ENCODE measurements at regions not wholly inside any gene's neighbourhood (a gene's known extent, or its start where the extent isn't known, plus 50 kb on each side); places are given as distances from the start of the nearest gene placed in this dataset.

GRCh38 chr5:74136276-74136825 lies 504.2 kb downstream of the ENC1 start:
- no peak for DNase-seq

DNA sequence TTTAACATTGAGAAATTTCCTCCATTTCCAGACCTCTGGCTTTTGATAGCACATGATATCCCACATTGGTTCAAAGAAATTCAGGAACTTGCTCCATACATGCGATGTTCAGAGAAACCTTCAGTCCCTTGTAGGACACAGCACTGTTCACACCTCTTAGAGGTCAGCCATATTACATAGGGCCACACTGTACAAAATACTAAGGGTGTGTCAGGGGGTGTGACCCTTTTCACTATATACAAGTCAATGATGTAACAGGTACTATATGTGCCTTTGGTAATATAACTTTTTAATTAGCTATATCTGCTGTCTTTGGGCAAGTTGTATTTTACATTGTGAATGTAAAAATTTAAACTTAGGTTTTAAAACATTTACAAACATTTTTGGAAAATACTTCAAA lies 505.5 kb downstream of the ENC1 start:
- no peak for DNase-seq

DNA sequence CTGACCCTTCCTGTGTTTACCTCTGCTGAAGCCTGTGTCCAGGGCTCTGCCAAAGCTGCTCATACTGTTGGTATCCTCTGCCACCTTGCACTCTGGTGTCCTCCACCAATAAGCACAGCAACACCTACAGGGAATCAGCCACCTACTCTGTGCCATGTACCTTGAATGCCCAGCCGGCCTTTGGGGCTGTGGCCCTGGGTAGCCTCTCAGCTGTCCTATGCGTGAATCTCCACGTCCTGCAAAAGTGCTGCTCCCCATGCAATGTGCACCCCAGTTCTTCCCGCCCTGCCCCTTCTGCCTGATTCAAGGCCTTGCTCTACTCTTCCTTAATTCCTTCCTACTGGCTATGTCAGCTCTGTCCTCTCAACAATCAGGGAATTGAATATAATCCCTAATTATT lies 506.5 kb downstream of the ARHGEF28 start:
- no peak for DNase-seq

GRCh38 chr5:74131250-74131649 lies 505.3 kb downstream of the ARHGEF28 start:
- DNase-seq, result no peak

- DNase-seq, result no peak
Measured at GRCh38 chr5:74130155-74130897, 504.3 kb downstream of the ARHGEF28 start.

- no peak for DNase-seq
Measured at GRCh38 chr5:74127381-74128320, 501.7 kb downstream of the ARHGEF28 start.

DNA sequence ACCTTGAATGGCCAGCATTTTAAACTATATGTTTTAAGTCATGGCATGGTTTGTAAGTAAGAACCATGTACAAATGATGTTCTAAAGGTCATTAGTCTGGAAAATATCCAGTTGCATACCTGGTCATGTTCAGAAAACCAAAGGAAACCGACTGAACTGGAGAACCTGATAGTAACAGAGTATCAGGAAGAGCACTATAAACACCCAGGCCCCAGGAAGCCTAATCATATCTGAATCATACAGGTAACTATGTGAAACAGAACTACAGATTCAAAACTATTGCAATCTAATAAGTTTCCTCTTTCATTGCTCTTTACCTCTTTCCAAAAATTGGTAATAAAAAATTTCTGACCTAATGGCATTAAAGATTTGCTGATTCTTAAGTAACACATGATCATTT lies 500.3 kb downstream of the ARHGEF28 start:
- DNase-seq, result no peak

- DNase-seq, result no peak
Measured at GRCh38 chr5:74124826-74125225, 498.8 kb downstream of the ARHGEF28 start.

DNA sequence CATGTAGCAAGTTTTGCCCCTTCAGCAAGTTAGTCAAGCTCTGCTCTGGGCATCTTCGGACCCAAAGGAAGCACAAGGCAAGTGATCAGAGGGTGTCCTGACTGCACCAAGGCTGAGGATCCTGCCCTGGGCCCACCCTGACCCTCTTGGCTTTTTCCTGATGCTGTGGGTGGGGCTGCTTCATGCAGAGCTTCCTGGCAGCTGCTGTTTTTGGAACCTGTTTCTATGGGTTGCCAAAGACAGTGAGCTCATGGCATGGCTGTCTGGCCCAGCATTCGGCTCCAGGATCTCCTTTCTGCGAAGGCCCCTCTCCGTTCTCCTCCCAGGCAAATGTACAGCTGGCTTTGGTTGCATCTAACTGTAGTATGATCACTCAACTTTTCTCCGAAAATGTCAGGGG lies 497.9 kb downstream of the ARHGEF28 start:
- DNase-seq, result no peak

DNA sequence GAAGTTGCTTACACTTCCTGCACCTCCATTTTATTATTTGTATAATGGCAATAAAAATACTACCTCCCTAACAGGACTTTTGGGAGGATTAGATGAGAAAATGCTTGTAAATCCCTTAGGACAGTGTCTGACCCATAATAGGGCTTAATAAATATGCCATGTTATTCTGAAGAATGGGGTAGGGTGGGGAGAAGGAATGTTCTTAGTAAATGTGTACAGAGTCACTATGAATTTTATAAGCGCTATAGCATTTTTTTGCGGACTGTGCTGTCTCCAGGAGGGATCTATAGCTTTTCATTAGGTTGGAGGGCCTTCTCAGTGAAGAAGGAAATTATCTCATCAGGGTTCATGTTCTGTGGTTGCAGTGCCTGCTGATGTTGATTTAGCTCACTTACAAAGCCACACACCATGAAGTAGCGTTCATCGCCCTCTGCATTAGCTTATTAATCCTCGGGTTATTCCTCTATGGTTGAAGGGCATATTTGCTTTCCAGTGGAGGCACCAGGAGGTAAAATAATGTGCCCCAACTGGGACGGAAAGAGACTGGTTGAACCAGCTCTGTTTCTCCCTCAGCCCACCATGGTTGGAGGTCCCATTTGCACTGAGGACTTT lies 497.1 kb downstream of the ARHGEF28 start:
- no peak for DNase-seq

DNA sequence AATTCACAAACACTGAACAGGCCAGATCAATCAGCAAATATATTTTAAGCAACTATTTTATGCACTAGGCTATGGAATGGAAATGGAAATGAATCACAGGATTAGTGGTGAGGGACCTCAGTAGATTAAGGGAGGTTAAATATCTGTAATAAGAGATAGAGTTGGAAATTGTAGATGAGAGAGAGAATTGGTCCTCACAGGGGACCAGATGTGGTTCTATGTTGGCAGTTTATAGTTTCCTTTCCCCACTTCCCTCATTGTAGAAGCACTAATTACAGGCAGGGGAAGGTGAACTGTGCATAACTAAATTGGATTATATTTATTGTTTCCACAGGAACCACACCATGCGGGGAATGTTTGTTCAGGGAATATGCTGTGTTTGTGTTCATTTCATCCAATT lies 496.2 kb downstream of the ARHGEF28 start:
- DNase-seq, result no peak

- DNase-seq, result no peak
Measured at GRCh38 chr5:74120585-74120984, 494.6 kb downstream of the ARHGEF28 start.

DNA sequence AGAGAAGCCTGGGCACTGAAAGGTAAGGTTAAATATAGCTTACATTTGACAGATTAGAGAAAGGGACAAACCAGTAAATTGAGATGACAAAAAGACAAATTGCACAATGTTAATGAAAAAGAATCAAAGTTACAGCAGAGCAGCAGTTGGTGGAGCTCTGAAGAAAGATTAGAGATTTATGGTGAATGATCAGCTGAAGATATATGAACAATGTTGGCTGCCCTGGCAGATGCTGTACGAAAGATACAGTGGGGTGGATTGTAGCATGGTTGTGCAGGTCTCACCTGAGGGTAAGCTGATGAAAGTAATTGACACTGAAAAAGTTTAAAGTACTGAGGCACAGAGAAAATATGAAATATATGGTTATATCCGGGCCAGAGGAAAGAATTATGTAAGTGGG lies 492.1 kb downstream of the ARHGEF28 start:
- no peak for DNase-seq

- DNase-seq, result no peak
Measured at GRCh38 chr5:74116984-74117383, 491.0 kb downstream of the ARHGEF28 start.

GRCh38 chr5:74116266-74116665 lies 490.3 kb downstream of the ARHGEF28 start:
- peak; percentile 48 for DNase-seq

DNA sequence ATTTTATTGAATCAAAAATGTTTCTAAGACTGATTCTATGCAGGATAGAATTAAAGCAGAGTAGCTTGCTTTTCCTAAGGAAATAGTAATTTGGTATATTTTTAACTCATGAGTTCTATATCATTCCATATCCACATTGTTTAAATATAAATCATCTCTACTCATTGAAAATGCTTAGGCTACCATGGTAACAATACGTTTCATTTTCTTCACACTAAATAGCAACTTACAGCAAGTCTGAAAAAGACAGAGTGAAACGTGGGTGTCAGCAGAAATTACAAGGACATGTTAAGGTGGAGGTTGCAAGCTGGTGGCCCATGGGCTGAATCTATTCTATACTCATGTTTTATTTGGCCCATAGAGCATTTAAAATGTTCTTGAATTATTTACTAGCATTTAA lies 487.9 kb downstream of the ARHGEF28 start:
- no peak for DNase-seq

GRCh38 chr5:74113196-74113540 lies 487.2 kb downstream of the ARHGEF28 start:
- DNase-seq, result no peak

- no peak for DNase-seq
Measured at GRCh38 chr5:74112372-74113195, 486.6 kb downstream of the ARHGEF28 start.

DNA sequence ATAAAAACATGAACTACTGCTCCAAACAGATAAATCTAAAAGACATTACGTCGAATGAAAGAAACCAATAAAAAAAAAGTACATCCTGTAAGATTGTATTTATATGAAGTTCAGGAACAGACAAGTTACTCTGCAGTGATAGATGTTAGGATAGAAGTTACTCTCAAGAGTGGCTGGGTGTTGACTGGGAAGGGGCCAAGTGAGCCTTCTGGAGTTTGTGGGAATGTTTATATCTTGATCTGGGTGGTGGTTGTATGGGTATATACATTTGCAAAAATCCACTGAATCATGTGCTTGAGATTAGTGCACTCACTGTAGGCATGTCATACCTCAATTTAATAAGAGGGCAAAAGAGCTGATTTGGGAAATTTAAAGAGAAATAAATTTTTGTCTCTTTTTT lies 485.8 kb downstream of the ARHGEF28 start:
- no peak for DNase-seq

- no peak for DNase-seq
Measured at GRCh38 chr5:74109344-74109743, 483.3 kb downstream of the ARHGEF28 start.

GRCh38 chr5:74107899-74108298 lies 481.9 kb downstream of the ARHGEF28 start:
- DNase-seq, result no peak

DNA sequence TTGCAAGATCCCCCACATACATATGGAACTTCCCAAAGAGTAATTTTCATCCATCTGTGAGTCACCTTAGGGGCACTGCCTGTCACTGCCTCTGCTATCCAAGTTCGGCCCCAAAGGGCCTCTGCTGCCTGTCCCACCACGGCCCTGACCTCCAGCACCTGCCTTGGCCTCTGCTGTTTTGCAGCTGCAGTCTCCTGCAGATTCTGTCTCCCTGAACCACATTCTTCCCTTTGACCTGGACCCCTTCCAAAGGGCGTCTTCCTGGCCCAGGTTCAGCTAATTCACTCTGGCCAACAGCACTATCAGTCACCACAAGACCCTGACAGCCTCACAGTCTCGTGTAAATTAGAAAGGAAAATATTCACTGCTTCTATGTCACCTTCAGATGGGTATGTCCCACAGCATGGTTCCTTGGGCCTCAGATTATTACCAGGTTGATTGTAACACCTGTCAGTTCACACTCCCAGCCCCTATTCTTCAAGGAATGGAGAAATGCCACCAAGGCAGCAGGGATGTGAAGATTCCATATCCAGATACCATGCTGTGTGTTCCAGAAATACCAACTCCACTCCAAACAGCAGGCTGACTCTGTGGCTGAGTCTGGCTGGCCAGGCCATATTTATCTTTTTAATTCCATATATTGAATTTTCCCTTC lies 479.3 kb downstream of the ARHGEF28 start:
- DNase-seq, result no peak
